ENCODE measurements at regions not wholly inside any gene's neighbourhood (a gene's known extent, or its start where the extent isn't known, plus 50 kb on each side); places are given as distances from the start of the nearest gene placed in this dataset.

DNA sequence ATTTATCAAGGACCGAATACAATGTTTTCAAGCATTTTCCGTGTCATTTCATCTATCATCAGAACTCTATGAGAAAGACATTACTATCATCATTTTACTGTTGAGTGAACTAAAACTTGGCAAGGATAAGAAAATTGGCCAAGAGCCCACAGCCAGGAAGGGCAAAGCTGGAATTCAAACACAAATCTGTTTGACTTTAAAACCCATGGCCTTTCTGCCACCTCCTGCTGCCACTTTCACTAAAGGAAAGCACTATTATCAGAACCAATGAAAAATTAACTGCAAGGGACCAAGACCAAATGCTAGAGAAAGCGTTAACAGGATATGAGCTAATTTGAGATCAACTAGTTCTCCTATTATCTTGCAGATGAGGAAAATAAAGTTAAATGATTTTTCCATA lies 2759.2 kb downstream of the ARAP2 start:
- H3K56ac ChIP-seq (ENCODE audit: insufficient read length, low read depth, low read length), result no peak overlapping the region
- H4K8ac ChIP-seq (replicated peaks; ENCODE audit: insufficient read length, low read depth, low read length), result no peak overlapping the region
- TF ChIP-seq, protein P1, sequence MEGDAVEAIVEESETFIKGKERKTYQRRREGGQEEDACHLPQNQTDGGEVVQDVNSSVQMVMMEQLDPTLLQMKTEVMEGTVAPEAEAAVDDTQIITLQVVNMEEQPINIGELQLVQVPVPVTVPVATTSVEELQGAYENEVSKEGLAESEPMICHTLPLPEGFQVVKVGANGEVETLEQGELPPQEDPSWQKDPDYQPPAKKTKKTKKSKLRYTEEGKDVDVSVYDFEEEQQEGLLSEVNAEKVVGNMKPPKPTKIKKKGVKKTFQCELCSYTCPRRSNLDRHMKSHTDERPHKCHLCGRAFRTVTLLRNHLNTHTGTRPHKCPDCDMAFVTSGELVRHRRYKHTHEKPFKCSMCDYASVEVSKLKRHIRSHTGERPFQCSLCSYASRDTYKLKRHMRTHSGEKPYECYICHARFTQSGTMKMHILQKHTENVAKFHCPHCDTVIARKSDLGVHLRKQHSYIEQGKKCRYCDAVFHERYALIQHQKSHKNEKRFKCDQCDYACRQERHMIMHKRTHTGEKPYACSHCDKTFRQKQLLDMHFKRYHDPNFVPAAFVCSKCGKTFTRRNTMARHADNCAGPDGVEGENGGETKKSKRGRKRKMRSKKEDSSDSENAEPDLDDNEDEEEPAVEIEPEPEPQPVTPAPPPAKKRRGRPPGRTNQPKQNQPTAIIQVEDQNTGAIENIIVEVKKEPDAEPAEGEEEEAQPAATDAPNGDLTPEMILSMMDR (conservative IDR thresholded peaks at IDR 0.05), result no peak
- no peak overlapping the region for H3K9ac ChIP-seq (ENCODE audit: extremely low read depth, insufficient read length, low read length)
- H4K91ac ChIP-seq (ENCODE audit: insufficient read length, low read depth, low read length), result no peak overlapping the region
- no peak overlapping the region for H4K5ac ChIP-seq (ENCODE audit: insufficient read length, low read depth, low read length)
- no peak overlapping the region for H2BK5ac ChIP-seq (ENCODE audit: insufficient read length, low read length)
- no peak overlapping the region for H3T11ph ChIP-seq (ENCODE audit: low read length)
- WGBS (ENCODE audit: extremely low coverage, insufficient read length, low lambda C conversion rate), result no CpG with 5 or more reads among the region's 3 CpGs
- Mint-ChIP-seq H3K27ac (no peak overlapping the region), H3K4me1 (no peaks in the 10 kb centered on the region), H3K27me3 (ENCODE audit: low read depth) (no peaks in the 10 kb centered on the region), H3K9me3 (no peaks in the 10 kb centered on the region), H3K36me3 (ENCODE audit: insufficient read depth in 1 of 3, low read depth in 3 of 3) (no peaks in the 10 kb centered on the region; a peak in 1 of 7 replicates), H3K4me3 (no peak overlapping the region)
- no peaks in the 10 kb centered on the region for H4K20me1 ChIP-seq (ENCODE audit: control insufficient read depth, insufficient read depth, insufficient read length)
- H3K23me2 ChIP-seq (ENCODE audit: insufficient read length, low read depth, low read length, poor library complexity, severe bottlenecking), result no peaks in the 10 kb centered on the region
- no peak overlapping the region for H3K4me2 ChIP-seq (ENCODE audit: insufficient read depth, insufficient read length, low read length)
- H2BK20ac ChIP-seq (ENCODE audit: low read depth, low read length, poor library complexity, severe bottlenecking), result no peak overlapping the region
- DNase-seq, result no peak
- no peaks in the 10 kb centered on the region for H3K9me3 ChIP-seq (ENCODE audit: control insufficient read depth, low read depth, low read length)
- H3K27ac ChIP-seq (ENCODE audit: insufficient read length, low read depth, low read length), result no peak overlapping the region
- no peak overlapping the region for H2BK12ac ChIP-seq (ENCODE audit: insufficient read length, low read depth, low read length)
- H3K79me2 ChIP-seq (ENCODE audit: insufficient read depth, low read length), result no peaks in the 10 kb centered on the region
- H3K79me1 ChIP-seq (ENCODE audit: insufficient read depth, low read depth, low read length, poor library complexity, severe bottlenecking), result no peaks in the 10 kb centered on the region
- no peak overlapping the region for H2AFZ ChIP-seq (ENCODE audit: low read length)
- H2BK120ac ChIP-seq (ENCODE audit: low read depth, low read length, poor library complexity, severe bottlenecking), result no peak overlapping the region
- no peak overlapping the region for H3K14ac ChIP-seq (ENCODE audit: insufficient read depth, low read length)
- H2BK15ac ChIP-seq (ENCODE audit: low read depth, low read length), result no peak overlapping the region
- H3K23ac ChIP-seq (ENCODE audit: insufficient read length, low read depth, low read length), result no peak overlapping the region
- no peak overlapping the region for H2AK5ac ChIP-seq (ENCODE audit: insufficient read length, low read length)
- no peaks in the 10 kb centered on the region for H3K27me3 ChIP-seq (ENCODE audit: insufficient read depth, low read length)
- H3K4ac ChIP-seq (ENCODE audit: low read depth, low read length), result no peak overlapping the region
- no peak overlapping the region for H3K18ac ChIP-seq (ENCODE audit: insufficient read length, low read depth, low read length)
- no peaks in the 10 kb centered on the region for H3K4me1 ChIP-seq (ENCODE audit: insufficient read depth, low read length)

Measured in H9 (cell line).